ENCODE measurements at regions not wholly inside any gene's neighbourhood (a gene's known extent, or its start where the extent isn't known, plus 50 kb on each side); places are given as distances from the start of the nearest gene placed in this dataset.
A peak's percentile ranks its signal among the peaks of the same experiment; 100 is the strongest.

- TF ChIP-seq, protein P1, sequence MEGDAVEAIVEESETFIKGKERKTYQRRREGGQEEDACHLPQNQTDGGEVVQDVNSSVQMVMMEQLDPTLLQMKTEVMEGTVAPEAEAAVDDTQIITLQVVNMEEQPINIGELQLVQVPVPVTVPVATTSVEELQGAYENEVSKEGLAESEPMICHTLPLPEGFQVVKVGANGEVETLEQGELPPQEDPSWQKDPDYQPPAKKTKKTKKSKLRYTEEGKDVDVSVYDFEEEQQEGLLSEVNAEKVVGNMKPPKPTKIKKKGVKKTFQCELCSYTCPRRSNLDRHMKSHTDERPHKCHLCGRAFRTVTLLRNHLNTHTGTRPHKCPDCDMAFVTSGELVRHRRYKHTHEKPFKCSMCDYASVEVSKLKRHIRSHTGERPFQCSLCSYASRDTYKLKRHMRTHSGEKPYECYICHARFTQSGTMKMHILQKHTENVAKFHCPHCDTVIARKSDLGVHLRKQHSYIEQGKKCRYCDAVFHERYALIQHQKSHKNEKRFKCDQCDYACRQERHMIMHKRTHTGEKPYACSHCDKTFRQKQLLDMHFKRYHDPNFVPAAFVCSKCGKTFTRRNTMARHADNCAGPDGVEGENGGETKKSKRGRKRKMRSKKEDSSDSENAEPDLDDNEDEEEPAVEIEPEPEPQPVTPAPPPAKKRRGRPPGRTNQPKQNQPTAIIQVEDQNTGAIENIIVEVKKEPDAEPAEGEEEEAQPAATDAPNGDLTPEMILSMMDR (IDR thresholded peaks at IDR 0.05; ENCODE audit: insufficient read depth, low read depth, low read length), result peak; percentile 13
- DNase-seq (ENCODE audit: low read depth), result no peak
- H3K4me3 ChIP-seq (ENCODE audit: low read depth, low read length), result no peak overlapping the region
Observed at GRCh38 chr6:147005499-147005898, 198.7 kb upstream of the STXBP5 start.

DNA sequence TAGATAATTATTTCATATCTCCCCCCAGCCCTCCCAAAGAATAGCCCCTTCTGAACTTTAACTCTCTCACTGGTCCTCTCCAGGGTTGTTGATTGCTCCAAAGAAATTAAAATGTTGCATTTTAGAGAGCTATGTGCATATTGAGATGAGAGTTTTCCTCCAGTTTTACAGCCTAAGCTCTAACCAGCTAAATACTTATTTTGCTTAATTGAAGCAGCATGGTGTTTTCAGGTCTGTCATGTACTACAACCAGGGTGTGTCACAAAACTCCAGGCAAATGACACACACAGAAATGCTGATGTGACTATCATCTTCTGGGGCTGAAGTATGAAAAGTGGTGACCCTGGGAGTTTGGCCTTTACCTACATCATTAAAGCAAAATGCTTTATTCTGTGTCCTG lies 196.8 kb upstream of the STXBP5 start:
- no peak for DNase-seq (ENCODE audit: low read depth)
- TF ChIP-seq, protein P1 (IDR thresholded peaks at IDR 0.05; ENCODE audit: insufficient read depth, low read depth, low read length), result no peak
- no peak overlapping the region for H3K4me3 ChIP-seq (ENCODE audit: low read depth, low read length)

DNA sequence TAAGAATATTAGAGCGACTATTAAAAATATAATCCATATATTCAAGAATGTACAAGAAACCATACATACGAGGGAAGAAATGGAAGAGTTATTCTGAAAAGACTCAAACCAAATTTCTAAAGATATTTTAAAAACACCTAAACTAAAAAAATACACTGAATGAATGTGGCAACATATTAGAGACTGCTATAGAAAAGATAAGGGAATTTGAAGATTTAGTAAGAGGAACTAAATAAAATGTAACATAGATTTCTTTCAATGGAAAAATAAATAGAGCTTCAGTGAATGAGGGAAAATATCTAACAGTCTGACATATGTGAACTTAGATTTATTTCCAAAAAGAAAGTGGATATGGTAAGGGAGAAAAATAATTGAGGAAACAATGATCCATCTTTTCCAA lies 194.9 kb upstream of the STXBP5 start:
- no peak for DNase-seq (ENCODE audit: low read depth)
- no peak overlapping the region for H3K4me3 ChIP-seq (ENCODE audit: low read depth, low read length)
- TF ChIP-seq, protein P1 (IDR thresholded peaks at IDR 0.05; ENCODE audit: insufficient read depth, low read depth, low read length), result no peak

GRCh38 chr6:147015674-147016073 lies 188.5 kb upstream of the STXBP5 start:
- TF ChIP-seq, protein P1 (IDR thresholded peaks at IDR 0.05; ENCODE audit: insufficient read depth, low read depth, low read length), result no peak
- H3K4me3 ChIP-seq (ENCODE audit: low read depth, low read length), result no peak overlapping the region
- no peak for DNase-seq (ENCODE audit: low read depth)

- TF ChIP-seq, protein P1 (IDR thresholded peaks at IDR 0.05; ENCODE audit: insufficient read depth, low read depth, low read length), result no peak
- no peak for DNase-seq (ENCODE audit: low read depth)
Observed at GRCh38 chr6:147016440-147016839, 187.8 kb upstream of the STXBP5 start.

GRCh38 chr6:147017153-147017552 lies 187.1 kb upstream of the STXBP5 start:
- H3K4me3 ChIP-seq (ENCODE audit: low read depth, low read length), result no peak overlapping the region
- DNase-seq (ENCODE audit: low read depth), result no peak
- TF ChIP-seq, protein P1 (IDR thresholded peaks at IDR 0.05; ENCODE audit: insufficient read depth, low read depth, low read length), result no peak

More at GRCh38 chr6:147016440-147016839, 187.8 kb upstream of the STXBP5 start:
- no peak overlapping the region for H3K4me3 ChIP-seq (ENCODE audit: low read depth, low read length)

- H3K4me3 ChIP-seq (ENCODE audit: low read depth, low read length), result no peak overlapping the region
- TF ChIP-seq, protein P1 (IDR thresholded peaks at IDR 0.05; ENCODE audit: insufficient read depth, low read depth, low read length), result no peak
- DNase-seq (ENCODE audit: low read depth), result no peak
Observed at GRCh38 chr6:147019001-147019400, 185.2 kb upstream of the STXBP5 start.

Data from fibroblast of villous mesenchyme (primary cell).